ENCODE measurements at regions not wholly inside any gene's neighbourhood (a gene's known extent, or its start where the extent isn't known, plus 50 kb on each side); places are given as distances from the start of the nearest gene placed in this dataset.
"Not testable (repeated sequence)": the region's sequence is repeated elsewhere in the genome, so short reads cannot be mapped to it uniquely, and the experiment has no call there.

- DNase-seq: no peak
- ATAC-seq: no peak
- Histone ChIP-seq H3K27ac (no peak overlapping the region), H3K27me3 (no peaks in the 10 kb centered on the region), H3K36me3 (no peaks in the 10 kb centered on the region), H3K4me3 (no peak overlapping the region), H3K9me3 (no peaks in the 10 kb centered on the region), H3K4me1 (no peaks in the 10 kb centered on the region)
- 63% methylated on average over 4 of the region's 5 CpGs for WGBS (ENCODE audit: insufficient coverage, low coverage, low lambda C conversion rate, missing lambda C conversion rate)
- TF ChIP-seq CTCF (IDR thresholded peaks at IDR 0.05): no peak
- TF ChIP-seq POLR2A (IDR thresholded peaks at IDR 0.05): no peak
- intact Hi-C loops (cut with DNase I): no loop called here
These were observed 59.8 kb upstream of the WDR11 start for GRCh38 chr10:120791316-120791715.

GRCh38 chr10:120793088-120793487, 58.1 kb upstream of the WDR11 start:
- no peaks in the 10 kb centered on the region for H3K9me3 ChIP-seq
- intact Hi-C loops (cut with DNase I): no loop called here
- no peak for ATAC-seq
- no peak overlapping the region for H3K27ac ChIP-seq
- no peak for TF ChIP-seq CTCF (IDR thresholded peaks at IDR 0.05)
- TF ChIP-seq POLR2A (IDR thresholded peaks at IDR 0.05): no peak
- H3K36me3 ChIP-seq: no peaks in the 10 kb centered on the region
- no peaks in the 10 kb centered on the region for H3K27me3 ChIP-seq
- DNase-seq: no peak
- WGBS (ENCODE audit: insufficient coverage, low coverage, low lambda C conversion rate, missing lambda C conversion rate): 34% methylated on average over 2 of the region's 2 CpGs
- no peak overlapping the region for H3K4me3 ChIP-seq
- no peaks in the 10 kb centered on the region for H3K4me1 ChIP-seq

GRCh38 chr10:120794390-120794789, 56.8 kb upstream of the WDR11 start:
- WGBS (ENCODE audit: insufficient coverage, low coverage, low lambda C conversion rate, missing lambda C conversion rate): 73% methylated on average over 4 of the region's 4 CpGs
- intact Hi-C loops (cut with DNase I): no loop called here
- no peaks in the 10 kb centered on the region for H3K27me3 ChIP-seq
- no peaks in the 10 kb centered on the region for H3K9me3 ChIP-seq
- TF ChIP-seq POLR2A (IDR thresholded peaks at IDR 0.05) (no peak), CTCF (IDR thresholded peaks at IDR 0.05) (no peak)
- no peaks in the 10 kb centered on the region for H3K4me1 ChIP-seq
- DNase-seq (no peak), ATAC-seq (no peak)
- no peak overlapping the region for H3K4me3 ChIP-seq
- no peak overlapping the region for H3K27ac ChIP-seq
- no peaks in the 10 kb centered on the region for H3K36me3 ChIP-seq

GRCh38 chr10:120798276-120798675, 52.9 kb upstream of the WDR11 start:
- H3K27ac ChIP-seq; H3K36me3 ChIP-seq; ATAC-seq; DNase-seq; H3K4me1 ChIP-seq; H3K4me3 ChIP-seq; H3K9me3 ChIP-seq; intact Hi-C loops (cut with DNase I); H3K27me3 ChIP-seq: not testable (repeated sequence)
- WGBS (ENCODE audit: insufficient coverage, low coverage, low lambda C conversion rate, missing lambda C conversion rate): no CpG with 5 or more reads among the region's 29 CpGs

GRCh38 chr10:120799849-120800248, 51.3 kb upstream of the WDR11 start:
- TF ChIP-seq POLR2A (IDR thresholded peaks at IDR 0.05) (no peak), CTCF (IDR thresholded peaks at IDR 0.05) (no peak)
- Histone ChIP-seq H3K27me3 (no peaks in the 10 kb centered on the region), H3K4me3 (no peak overlapping the region), H3K9me3 (no peaks in the 10 kb centered on the region), H3K4me1 (no peaks in the 10 kb centered on the region), H3K27ac (no peak overlapping the region), H3K36me3 (no peaks in the 10 kb centered on the region)
- WGBS (ENCODE audit: insufficient coverage, low coverage, low lambda C conversion rate, missing lambda C conversion rate): 35% methylated on average over 2 of the region's 2 CpGs
- DNase-seq (no peak), ATAC-seq (no peak)
- intact Hi-C loops (cut with DNase I): no loop called here

All from right lobe of liver (tissue), 6 donors.